Activated effector memory CD4-positive, alpha-beta T cell treated with anti-CD3 and anti-CD28 coated beads, Interleukin-2, amount 50 U/mL, for 16 hours (primary cell): ENCODE measurements at regions not wholly inside any gene's neighbourhood (a gene's known extent, or its start where the extent isn't known, plus 50 kb on each side); places are given as distances from the start of the nearest gene placed in this dataset.

ENCODE experiments used
- DNase-seq: peaks from one replicate; pipeline ENCODE4 v3.0.0-alpha.2; 2020

DNA sequence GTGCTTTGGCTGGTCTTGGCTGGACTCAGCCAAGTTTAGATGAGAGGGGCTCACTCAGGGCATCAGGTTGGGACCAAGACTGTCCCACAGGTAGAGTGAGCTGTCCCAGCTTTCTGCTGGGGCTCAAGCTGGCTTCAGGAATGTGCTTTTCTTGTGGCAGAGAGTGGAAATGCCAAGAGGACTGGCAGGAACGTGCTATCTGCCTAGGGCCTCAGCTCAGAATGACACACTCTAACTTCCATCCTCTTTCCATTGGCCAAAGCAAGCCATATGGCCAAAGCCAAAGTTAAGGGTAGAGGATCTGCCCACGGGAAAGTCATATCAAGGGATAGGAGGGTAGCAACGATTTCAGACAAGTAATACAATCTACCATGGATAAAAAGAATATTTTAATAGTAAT is 178.8 kb downstream of the ABHD5 start:
- no peak for DNase-seq

DNA sequence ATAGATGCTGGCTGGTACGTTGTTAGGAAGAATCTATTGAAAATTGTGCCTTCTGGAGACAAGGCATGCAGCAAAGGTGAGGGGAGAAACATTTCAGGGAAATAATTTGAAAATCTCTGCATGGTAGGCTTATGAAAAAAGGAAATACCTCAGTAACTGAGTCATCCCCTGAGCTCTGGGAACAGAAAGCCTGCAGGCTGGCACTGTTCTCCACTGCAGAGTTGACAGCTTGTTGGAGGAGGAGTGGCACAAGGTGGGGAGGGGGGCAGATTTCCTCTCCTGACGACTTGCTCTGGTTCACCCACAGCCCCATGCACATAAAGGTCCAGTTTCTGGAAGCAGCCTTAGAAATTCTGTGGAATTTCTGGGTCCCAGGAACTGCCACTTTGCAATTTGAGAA is 179.4 kb downstream of the ABHD5 start:
- DNase-seq = no peak

DNA sequence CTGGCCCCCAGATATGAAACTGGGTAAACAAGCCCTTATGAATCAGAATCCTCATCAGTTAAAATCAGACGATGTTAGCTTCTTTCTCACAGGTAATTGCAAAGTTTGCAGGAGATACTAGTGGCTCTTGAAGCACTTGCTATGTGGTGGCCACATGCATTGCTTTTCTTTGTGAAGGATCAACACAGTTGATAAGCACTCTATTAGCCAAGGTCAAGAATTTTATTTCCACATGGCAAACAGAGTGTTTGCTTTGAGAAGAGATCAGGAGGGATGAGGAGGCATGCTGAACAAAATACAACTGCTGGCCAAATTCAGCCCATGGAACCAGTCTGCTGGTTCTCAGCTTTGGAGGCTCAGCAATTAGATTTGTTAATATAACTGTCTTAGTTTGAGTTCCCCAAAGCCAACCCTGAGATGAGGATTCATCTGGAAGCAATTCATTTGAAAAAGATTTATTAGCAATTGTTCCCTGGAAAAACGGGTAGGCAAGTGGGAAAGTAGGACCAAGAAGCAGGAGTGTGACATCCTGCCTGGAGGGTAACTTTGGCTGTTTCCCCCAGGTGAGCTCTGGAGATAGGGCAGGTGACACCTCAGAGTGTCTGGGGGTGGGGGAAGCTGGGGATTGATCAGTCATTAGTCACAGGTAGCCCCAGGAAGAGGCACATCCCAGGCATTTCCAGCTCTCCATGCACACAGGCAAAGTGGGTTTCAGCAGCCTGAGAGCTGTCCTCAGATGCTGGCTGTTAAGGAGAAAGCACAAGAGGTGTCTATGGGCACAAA is 180.3 kb downstream of the ABHD5 start:
- no peak for DNase-seq

DNA sequence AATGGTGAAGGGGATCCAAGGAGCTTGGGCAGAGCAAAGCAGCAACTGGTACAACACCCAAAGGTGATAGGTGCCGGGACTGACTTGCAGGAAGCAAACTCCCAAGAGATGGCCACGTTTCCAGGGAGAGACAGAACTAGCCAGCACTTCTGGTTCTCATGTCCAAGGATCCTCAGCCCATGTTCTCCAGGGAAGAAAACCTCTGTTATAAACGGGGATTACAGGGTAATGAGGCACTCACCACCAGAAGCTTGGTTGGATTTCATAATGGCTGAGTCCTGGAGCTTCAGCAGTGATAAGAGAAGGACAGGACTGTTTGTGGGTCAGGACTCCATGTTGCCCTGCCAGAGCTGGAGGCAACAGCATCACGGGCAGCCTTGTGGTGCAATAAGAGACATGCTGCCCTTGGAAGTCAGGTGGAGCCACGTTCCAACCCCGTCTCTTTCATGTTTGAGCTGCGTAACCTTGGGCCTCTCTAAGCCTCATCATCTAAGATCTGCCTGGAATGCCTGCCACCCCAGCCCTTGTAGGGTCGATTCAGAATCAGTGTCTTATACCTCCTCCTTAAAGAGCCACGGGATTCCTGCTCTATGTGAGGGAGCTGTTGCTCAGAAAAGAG is 181.0 kb downstream of the ABHD5 start:
- no peak for DNase-seq

DNA sequence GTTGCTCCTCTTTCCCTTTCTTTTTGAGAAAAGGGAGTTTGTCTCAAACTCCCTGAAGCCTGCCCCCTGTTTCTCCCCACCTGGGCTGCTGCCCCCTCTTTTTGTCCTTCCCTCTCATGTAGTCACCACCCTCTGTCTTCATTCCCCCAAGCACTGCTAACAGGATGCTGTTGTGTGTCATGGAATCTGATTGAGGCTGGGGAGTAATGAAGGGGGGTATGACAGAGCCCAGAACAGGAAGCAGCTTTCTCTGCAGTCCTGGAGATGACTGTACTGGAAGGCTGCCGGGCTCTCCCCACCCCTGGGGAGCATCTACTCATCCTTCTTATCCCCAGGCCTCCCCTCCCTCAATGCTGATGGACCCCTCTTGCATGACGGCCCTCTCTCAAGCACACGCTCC is 181.6 kb downstream of the ABHD5 start:
- DNase-seq = no peak

DNA sequence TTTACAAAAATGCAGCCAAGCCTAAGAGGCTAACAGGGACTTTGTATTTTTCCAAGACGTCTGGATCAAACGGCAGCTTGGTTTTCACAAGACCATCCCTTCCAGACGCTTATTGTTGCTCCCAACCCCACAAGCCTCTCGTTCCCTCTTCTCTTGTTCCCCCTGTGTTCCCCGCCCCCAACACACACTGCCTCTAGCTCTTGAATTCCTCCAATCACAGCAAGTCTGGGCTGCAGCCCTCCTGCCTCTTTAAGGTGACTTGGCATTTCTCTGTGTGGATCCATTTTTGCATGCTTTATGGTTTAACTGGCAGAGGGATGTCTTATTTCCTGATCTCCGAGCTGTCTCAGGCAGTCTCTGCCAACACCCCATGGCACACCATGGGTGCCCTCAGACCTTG is 182.2 kb downstream of the ABHD5 start:
- no peak for DNase-seq

- no peak for DNase-seq
These were observed 183.0 kb downstream of the ABHD5 start for GRCh38 chr3:43873723-43874122.

- no peak for DNase-seq
These were observed 183.6 kb downstream of the ABHD5 start for GRCh38 chr3:43874290-43874689.

DNA sequence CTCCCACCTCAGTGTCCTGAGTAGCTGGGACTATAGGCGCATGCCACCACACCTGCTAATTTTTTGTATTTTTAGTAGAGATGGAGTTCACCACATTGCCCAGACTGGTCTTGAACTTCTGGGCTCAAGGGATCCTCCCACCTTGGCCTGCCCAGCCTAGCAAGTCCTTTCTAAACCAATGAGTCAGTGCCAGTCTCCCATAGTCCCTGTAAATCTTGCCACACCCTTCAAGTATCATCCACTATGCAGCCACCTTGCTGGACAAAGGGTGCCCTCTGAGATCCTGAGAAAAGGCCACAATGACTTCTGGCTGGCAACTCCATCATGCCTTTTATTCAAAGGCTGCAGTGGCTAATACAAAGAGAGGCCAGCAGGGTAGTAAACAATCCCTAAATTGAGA is 184.0 kb downstream of the ABHD5 start:
- DNase-seq = no peak

GRCh38 chr3:43876648-43877047 is 185.9 kb downstream of the ABHD5 start:
- no peak for DNase-seq

DNA sequence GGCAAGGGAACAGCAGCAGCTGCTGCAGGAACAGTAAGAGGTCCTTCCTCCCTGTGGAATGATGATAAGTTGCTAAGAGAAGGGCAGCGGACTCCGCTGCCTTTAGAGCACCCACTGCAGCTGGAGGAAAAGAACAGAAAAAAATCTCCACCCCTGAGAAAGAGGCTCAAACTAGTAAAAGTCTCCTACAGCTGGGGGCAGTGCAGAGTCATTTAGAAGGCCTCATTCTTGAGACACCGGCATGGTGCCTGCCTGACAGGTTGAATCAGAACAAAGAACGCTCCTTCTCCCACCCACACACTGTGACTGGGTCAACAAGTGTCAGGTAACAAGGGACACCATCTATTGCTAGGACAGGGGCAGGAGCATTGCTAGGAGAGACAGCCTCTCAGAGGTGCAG is 188.4 kb downstream of the ABHD5 start:
- DNase-seq = no peak

DNA sequence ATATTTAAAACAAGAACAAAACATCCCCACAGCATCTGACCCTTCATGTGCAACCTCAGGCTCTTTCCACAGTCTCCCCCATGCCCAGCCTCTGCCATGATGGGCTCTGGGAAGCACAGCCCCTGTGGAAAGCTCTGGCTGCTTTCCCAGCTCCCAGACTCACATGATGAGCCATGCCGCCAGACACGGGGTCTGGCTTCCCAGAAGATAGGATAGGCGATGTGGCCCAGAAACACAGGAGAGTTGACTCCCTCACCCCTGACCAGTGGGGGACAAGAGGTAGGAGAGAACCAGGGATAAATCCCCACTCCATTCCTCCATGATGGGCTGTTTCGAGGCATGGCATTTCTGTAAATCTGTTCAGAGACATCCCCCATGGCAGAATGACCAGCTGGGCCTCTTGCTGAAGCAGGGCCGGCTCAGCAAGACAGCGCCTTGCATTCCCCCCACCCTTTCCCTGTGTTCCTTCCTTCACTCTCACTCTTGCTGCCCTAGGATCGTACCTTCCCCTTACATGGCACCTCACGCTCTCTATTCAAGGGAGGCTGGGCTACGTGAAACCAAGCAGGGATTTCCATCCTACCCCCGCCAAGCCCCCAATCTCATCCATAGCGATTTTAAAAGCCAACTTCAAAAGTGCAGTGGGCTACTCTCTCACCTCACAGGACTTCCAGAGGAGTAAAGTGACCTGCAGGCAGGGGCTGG is 192.4 kb downstream of the ABHD5 start:
- DNase-seq = no peak

DNA sequence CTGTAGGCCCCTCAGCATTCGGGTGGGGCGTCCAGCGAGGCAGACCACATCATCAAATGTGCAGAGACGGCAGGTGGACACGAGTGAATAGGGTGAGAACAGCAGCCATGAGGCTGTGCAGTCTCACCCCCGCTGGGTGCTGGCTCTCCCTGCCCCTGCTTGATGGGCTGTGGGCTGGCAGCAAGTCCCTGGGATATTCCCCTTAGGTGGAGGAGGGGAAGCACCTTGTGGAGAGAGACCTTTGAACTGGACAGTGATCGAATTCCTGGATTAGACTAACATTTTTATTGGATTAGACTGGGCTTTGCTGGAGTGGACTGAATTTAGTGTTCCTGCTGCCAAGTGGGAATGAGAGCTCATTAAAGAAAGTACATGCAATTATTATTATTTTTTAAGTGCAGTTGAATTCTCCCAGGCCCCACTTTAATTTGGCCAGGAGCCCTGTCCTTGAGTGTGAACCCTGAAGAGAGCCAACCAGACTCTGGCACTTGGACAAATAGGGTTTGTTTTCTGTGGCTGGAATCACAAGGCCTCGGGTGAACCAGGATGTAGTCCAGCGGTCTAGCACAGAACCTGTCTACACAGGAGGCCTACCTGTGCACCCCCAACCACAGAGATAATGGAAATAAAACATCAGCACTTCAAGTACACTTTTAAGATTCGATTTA is 193.1 kb downstream of the ABHD5 start:
- no peak for DNase-seq

GRCh38 chr3:43884581-43884980 is 193.8 kb downstream of the ABHD5 start:
- DNase-seq = no peak

DNA sequence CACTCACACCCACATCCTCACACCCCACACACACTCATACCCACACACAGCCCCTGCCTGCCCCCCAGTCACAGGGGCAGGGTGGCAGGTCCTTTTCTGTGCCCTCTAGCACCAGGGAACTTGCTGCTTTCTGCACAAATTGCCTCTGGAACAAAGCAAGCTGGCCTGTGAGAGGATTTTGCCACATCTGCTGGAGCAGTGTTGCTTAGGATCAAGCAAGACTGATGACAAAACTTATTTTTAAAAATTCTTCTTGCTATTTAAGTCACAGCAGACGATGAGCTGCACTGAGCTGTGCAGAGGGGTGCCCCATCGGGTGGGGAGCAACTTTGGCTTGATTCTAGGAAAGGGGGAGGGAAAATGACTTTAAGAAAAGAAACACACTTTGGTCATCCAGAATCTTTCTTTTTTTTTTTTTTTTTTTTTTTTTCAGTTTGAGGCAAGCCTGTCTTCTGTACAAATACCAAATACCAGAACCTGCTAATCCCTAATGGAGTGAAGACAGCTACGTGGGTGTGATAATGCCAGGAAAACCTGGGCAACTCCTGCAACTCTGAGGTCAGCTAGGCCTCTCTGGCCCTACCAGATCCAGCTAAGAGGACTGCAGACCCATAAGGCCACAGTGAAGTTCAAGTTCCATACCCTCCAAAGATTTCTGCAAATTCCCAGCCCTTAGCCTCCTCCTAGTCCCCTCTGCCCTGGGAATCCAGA is 195.3 kb downstream of the ABHD5 start:
- no peak for DNase-seq

GRCh38 chr3:43892061-43892460 is 201.3 kb downstream of the ABHD5 start:
- DNase-seq = no peak

GRCh38 chr3:43892526-43892925 is 201.8 kb downstream of the ABHD5 start:
- DNase-seq = no peak

- no peak for DNase-seq
These were observed 203.0 kb downstream of the ABHD5 start for GRCh38 chr3:43893727-43894126.

DNA sequence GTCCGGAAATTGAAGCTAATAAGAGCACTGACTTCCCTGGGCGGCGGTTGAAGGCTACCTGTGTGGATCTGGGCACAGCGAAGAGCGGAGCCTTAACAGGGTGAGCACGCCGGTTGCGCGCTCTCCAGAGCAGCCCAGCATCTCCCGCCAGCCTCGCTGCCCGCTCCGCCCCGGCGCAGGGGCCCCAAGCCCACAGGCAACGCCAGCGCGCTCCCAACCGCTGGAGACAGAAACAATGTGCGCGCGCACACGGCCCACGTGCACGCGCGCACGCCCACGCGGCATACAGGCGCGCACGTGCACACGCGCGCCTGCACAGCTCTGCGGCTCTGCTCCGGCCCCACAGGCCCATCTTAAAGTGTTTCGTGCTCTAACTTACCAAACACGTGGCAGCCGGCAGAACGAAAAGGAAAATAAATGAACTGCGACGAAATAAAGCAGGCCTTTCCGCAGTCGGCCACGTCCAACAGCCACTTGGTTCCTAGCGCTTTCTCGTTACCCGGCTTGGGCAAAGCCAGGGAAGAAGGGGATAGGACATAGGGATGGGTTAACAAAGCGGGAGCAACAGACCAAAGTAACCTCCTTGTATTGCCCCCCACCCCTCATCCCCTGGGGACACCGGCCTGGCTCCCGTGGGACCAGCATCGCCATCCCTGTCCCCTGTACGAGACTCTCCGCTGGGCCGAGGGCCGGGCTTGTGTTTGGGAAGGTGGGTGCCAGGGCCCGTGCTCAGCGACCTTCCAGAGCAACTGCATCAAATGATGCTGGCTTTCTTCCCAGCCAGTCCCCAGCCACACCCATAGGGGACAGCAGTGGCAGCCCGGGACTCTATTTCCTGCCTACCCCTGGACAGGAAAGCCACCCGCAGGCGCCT is 203.7 kb downstream of the ABHD5 start:
- no peak for DNase-seq

- no peak for DNase-seq
These were observed 204.8 kb downstream of the ABHD5 start for GRCh38 chr3:43895573-43895972.

DNA sequence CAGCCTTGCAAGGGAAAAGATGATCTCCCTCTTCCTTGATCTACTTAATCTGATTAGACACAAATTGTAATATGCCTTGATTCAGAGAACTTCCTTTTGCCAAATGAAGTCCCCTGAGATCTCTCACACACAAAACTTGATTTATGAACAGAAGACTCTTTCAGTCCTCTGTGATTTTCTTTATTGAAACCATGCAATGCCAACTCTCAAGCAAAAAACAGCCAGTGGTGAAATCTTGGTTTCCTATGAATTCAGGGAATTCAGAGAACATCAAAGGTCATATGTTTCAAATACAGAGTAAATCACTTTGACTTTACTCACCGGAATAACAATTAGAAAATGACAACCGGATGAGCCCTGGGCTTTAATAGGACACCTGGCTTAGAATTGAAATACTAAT is 211.7 kb downstream of the ABHD5 start:
- DNase-seq = no peak

DNA sequence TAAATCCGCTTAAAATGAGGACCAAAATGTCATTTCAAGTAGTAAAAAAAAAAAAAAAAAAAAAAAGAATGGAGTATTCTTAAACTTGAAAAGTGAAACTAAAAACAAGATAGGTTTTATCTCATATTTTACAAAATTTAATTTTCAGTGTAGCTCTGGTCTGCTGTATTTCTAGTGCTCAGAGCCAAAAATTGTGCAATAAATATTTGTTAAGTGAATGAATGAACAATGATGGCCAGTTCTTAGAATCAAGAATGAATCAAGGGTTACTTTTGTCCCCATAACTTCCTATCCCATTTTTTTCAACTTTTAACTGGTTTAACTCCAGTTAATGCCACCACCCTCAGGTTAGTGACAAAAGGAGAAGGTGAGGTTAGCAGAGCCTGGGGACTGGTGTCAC is 214.4 kb downstream of the ABHD5 start:
- no peak for DNase-seq
